ENCODE measurements at regions not wholly inside any gene's neighbourhood (a gene's known extent, or its start where the extent isn't known, plus 50 kb on each side); places are given as distances from the start of the nearest gene placed in this dataset.

- no peak for DNase-seq
- WGBS (ENCODE audit: insufficient coverage), result 100% methylated on average over 2 of the region's 3 CpGs
- H3K4me1 ChIP-seq (ENCODE audit: control insufficient read depth in 1 of 2, insufficient read depth in 2 of 2, low read length in 2 of 2), result no peaks in the 10 kb centered on the region
Observed at GRCh38 chr20:39825524-39825923, 863.4 kb downstream of the DHX35 start.

GRCh38 chr20:39823224-39823623 lies 861.1 kb downstream of the DHX35 start:
- Mint-ChIP-seq H3K9me3 (peaks cover 0 to 3% (median 2%) of the 10 kb centered on the region in 7 donors), H3K27ac (no peak overlapping the region), H3K36me3 (no peaks in the 10 kb centered on the region), H3K4me3 (no peak overlapping the region), H3K27me3 (ENCODE audit: low read depth in 3 of 3) (peaks cover 0 to 1% (median 0%) of the 10 kb centered on the region in 3 donors), H3K4me1 (no peaks in the 10 kb centered on the region)
- no peak overlapping the region for H2AFZ ChIP-seq (ENCODE audit: insufficient read depth, low read depth, low read length, poor library complexity, severe bottlenecking)
- no peaks in the 10 kb centered on the region for H4K20me1 ChIP-seq (ENCODE audit: insufficient read depth, low read length)
- H3K9me3 ChIP-seq (replicated peaks in 1 of 2; ENCODE audit: control insufficient read depth in 1 of 2, insufficient read depth in 1 of 2, low read length in 2 of 2), result no peaks in the 10 kb centered on the region
- intact Hi-C loops (cut with micrococcal nuclease), result no loop called here
- no peak for TF ChIP-seq CTCF (IDR thresholded peaks at IDR 0.05)
- no peak overlapping the region for H3K27ac ChIP-seq (ENCODE audit: low read depth in 1 of 2, low read length in 2 of 2)
- no peaks in the 10 kb centered on the region for H3K27me3 ChIP-seq (ENCODE audit: control insufficient read depth in 2 of 2, insufficient read depth in 2 of 2, low read length in 2 of 2)
- no peaks in the 10 kb centered on the region for H3K4me1 ChIP-seq (ENCODE audit: control insufficient read depth in 1 of 2, insufficient read depth in 2 of 2, low read length in 2 of 2)
- WGBS (ENCODE audit: insufficient coverage), result 76% methylated on average over 3 of the region's 4 CpGs
- H3K4me2 ChIP-seq (replicated peaks; ENCODE audit: extremely low read depth, low read length, poor library complexity, severe bottlenecking), result no peak overlapping the region
- no peaks in the 10 kb centered on the region for H3K36me3 ChIP-seq (replicated peaks in 1 of 2; ENCODE audit: control insufficient read depth in 1 of 2, insufficient read depth in 2 of 2, low read length in 2 of 2)
- H3K4me3 ChIP-seq (replicated peaks in 1 of 3; ENCODE audit: low read depth in 2 of 3, low read length in 3 of 3), result no peak overlapping the region
- H3K9ac ChIP-seq (ENCODE audit: insufficient read depth, low read length, poor library complexity, severe bottlenecking), result no peak overlapping the region
- no peaks in the 10 kb centered on the region for H3K79me2 ChIP-seq (ENCODE audit: insufficient read depth, low read length)
- DNase-seq, result no peak

More at GRCh38 chr20:39825524-39825923, 863.4 kb downstream of the DHX35 start:
- Histone ChIP-seq H3K4me3 (replicated peaks in 1 of 3; ENCODE audit: low read depth in 2 of 3, low read length in 3 of 3) (no peak overlapping the region), H2AFZ (ENCODE audit: insufficient read depth, low read depth, low read length, poor library complexity, severe bottlenecking) (no peak overlapping the region), H4K20me1 (ENCODE audit: insufficient read depth, low read length) (no peaks in the 10 kb centered on the region), H3K27me3 (ENCODE audit: control insufficient read depth in 2 of 2, insufficient read depth in 2 of 2, low read length in 2 of 2) (no peaks in the 10 kb centered on the region), H3K9me3 (replicated peaks in 1 of 2; ENCODE audit: control insufficient read depth in 1 of 2, insufficient read depth in 1 of 2, low read length in 2 of 2) (no peaks in the 10 kb centered on the region), H3K79me2 (ENCODE audit: insufficient read depth, low read length) (no peaks in the 10 kb centered on the region), H3K9ac (ENCODE audit: insufficient read depth, low read length, poor library complexity, severe bottlenecking) (no peak overlapping the region), H3K36me3 (replicated peaks in 1 of 2; ENCODE audit: control insufficient read depth in 1 of 2, insufficient read depth in 2 of 2, low read length in 2 of 2) (no peaks in the 10 kb centered on the region), H3K27ac (ENCODE audit: low read depth in 1 of 2, low read length in 2 of 2) (no peak overlapping the region), H3K4me2 (replicated peaks; ENCODE audit: extremely low read depth, low read length, poor library complexity, severe bottlenecking) (no peak overlapping the region)
- H3K9me3 Mint-ChIP-seq, result peaks cover 0 to 3% (median 2%) of the 10 kb centered on the region in 7 donors
- no peak overlapping the region for H3K27ac Mint-ChIP-seq
- no peaks in the 10 kb centered on the region for H3K27me3 Mint-ChIP-seq (ENCODE audit: low read depth in 3 of 3)
- TF ChIP-seq CTCF (IDR thresholded peaks at IDR 0.05), result no peak
- H3K4me1 Mint-ChIP-seq, result no peaks in the 10 kb centered on the region
- H3K4me3 Mint-ChIP-seq, result no peak overlapping the region
- intact Hi-C loops (cut with micrococcal nuclease), result no loop called here
- no peaks in the 10 kb centered on the region for H3K36me3 Mint-ChIP-seq
